ENCODE measurements at regions not wholly inside any gene's neighbourhood (a gene's known extent, or its start where the extent isn't known, plus 50 kb on each side); places are given as distances from the start of the nearest gene placed in this dataset.

DNA sequence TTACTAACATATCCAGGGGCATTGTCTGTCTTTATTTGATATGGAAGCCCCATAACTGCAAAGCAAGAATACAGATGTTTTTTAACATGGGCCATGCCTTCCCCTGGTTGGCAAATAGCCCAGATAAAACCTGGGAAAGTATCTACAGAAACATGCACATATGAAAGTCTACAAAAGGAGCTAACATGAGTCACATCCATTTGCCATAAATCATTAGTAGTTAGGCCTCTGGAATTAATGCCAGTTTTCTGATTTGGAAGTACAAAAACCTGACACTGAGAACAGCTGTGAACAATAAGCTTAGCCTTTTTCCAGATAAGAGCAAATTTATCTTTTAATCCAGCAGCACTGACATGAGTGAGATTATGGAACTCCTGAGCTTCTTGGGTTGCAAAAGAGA lies 418.0 kb upstream of the IMPG1 start:
- POLR2A ChIA-PET: no interaction called here
- CTCF ChIA-PET: no interaction called here
- TF ChIP-seq BHLHE40 (IDR thresholded peaks at IDR 0.05; ENCODE audit: borderline replicate concordance): no peak
- TF ChIP-seq FOXK2 (IDR thresholded peaks at IDR 0.05): no peak
- no peak for TF ChIP-seq ARNT (IDR thresholded peaks at IDR 0.05)
- no peak for TF ChIP-seq HDGF (IDR thresholded peaks at IDR 0.05; ENCODE audit: borderline replicate concordance)
- no peak for TF ChIP-seq ELF4 (IDR thresholded peaks at IDR 0.05)
- TF ChIP-seq CTBP1 (IDR thresholded peaks at IDR 0.05; ENCODE audit: borderline replicate concordance): no peak
- TF ChIP-seq, protein P1, sequence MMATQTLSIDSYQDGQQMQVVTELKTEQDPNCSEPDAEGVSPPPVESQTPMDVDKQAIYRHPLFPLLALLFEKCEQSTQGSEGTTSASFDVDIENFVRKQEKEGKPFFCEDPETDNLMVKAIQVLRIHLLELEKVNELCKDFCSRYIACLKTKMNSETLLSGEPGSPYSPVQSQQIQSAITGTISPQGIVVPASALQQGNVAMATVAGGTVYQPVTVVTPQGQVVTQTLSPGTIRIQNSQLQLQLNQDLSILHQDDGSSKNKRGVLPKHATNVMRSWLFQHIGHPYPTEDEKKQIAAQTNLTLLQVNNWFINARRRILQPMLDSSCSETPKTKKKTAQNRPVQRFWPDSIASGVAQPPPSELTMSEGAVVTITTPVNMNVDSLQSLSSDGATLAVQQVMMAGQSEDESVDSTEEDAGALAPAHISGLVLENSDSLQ (IDR thresholded peaks at IDR 0.05): no peak
- TF ChIP-seq FOXM1 (IDR thresholded peaks at IDR 0.05; ENCODE audit: borderline replicate concordance): no peak
- no peak for TF ChIP-seq ZNF384 (IDR thresholded peaks at IDR 0.05)
- no peak for TF ChIP-seq SUZ12 (IDR thresholded peaks at IDR 0.05)
- no peak for DNase-seq (ENCODE audit: extremely low spot score)

DNA sequence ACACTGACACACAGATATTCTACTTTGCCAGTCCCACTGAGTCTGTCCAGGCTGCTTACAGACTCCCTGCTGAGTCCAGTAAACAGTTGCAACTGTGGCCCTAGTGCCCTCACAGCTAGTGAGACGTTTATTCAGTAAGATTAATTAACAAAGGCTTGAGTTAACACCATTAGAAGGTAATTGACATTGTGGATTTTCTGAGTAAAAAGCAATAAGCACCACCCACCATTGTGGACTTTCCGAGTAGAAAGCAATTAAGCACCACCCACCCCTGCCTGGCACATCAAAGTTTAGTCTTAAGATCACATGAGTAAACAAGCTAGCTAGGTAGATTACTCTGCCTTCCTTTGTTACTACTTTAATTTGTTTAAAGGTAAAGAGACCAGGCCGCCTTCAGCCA lies 408.6 kb upstream of the IMPG1 start:
- POLR2A ChIA-PET: no interaction called here

DNA sequence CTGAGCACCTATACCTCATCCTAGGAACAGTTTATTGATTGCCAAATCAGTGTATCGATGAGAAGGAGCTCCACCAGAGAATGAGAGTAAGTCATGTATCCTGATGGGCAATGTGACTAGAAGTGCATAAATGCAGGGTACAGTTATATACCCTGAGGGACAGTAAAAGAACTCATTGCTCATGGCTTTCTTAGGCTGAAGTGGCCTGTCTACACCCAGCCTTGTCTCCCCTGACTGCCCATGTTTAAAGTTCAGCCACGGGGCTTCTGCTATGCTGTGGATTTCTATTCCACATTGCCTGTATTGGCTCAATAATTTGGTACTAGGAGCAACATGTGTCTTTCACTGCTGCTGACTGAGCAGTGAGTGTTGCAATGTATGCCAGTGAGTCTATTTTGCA lies 400.4 kb upstream of the IMPG1 start:
- CTCF ChIA-PET: interaction anchor here (0.6 kb wide), 1 partner anchor 530 kb away, joined by 7 read pairs; no protein-coding TSS in a partner anchor
- DNase-seq (ENCODE audit: extremely low spot score): no peak
- POLR2A ChIA-PET: no interaction called here
- no peak for TF ChIP-seq L3MBTL2 (conservative IDR thresholded peaks at IDR 0.05)
- no peak for TF ChIP-seq ARNT (IDR thresholded peaks at IDR 0.05)
- TF ChIP-seq SP1 (IDR thresholded peaks at IDR 0.05): no peak
- no peak for TF ChIP-seq ZNF384 (IDR thresholded peaks at IDR 0.05)
- no peak for TF ChIP-seq ELF4 (IDR thresholded peaks at IDR 0.05)

More for the DNA sequence above, 408.6 kb upstream of the IMPG1 start:
- CTCF ChIA-PET: no interaction called here
- no peak for TF ChIP-seq L3MBTL2 (conservative IDR thresholded peaks at IDR 0.05)
- TF ChIP-seq TARDBP (IDR thresholded peaks at IDR 0.05): no peak
- no peak for TF ChIP-seq BHLHE40 (IDR thresholded peaks at IDR 0.05; ENCODE audit: borderline replicate concordance)
- TF ChIP-seq SP1 (IDR thresholded peaks at IDR 0.05): no peak
- DNase-seq (ENCODE audit: extremely low spot score): no peak

DNA sequence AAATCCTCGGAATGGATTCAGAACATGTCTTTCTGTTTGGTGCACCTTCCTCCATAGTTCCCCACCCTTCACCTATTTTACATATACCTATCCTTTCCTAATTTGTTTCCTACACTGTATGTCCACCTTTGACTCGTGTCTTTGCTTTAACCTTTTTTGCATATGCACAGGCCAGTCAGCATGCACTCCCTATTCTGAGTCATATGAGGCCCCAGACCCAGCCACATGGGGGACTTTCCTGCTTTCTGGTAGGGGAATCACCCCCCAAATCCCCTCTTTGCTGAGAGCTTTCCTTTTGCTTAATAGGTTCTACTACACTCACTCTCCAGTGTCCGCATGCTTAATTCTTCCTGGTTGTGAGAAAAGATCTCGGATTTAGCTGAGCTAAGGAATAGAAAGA lies 393.8 kb upstream of the IMPG1 start:
- no peak for TF ChIP-seq FOXM1 (IDR thresholded peaks at IDR 0.05; ENCODE audit: borderline replicate concordance)
- TF ChIP-seq LEF1 (IDR thresholded peaks at IDR 0.05; ENCODE audit: borderline replicate concordance): no peak

DNA sequence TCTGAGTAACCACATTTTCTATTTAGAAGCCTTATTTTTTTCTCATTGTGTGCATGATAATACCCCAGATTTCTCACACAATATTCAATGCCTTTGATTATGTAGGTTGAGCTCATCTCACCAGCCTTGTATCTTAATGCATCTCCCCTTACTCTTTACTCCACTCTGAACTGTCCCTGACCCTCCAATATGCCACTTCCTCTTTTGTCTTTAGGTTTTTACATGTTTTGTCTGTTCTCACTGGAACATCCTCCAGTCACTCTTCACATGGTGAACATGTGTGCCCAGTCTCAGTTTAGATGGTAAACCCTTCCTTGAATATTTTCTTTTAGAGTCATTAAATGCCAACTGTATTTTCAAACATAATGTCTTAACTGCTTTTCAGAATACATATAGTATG lies 392.9 kb upstream of the IMPG1 start:
- no peak for DNase-seq (ENCODE audit: extremely low spot score)

More for the DNA sequence above, 393.8 kb upstream of the IMPG1 start:
- ChIA-PET POLR2A (no interaction called here), CTCF (no interaction called here)
- DNase-seq (ENCODE audit: extremely low spot score): no peak

DNA sequence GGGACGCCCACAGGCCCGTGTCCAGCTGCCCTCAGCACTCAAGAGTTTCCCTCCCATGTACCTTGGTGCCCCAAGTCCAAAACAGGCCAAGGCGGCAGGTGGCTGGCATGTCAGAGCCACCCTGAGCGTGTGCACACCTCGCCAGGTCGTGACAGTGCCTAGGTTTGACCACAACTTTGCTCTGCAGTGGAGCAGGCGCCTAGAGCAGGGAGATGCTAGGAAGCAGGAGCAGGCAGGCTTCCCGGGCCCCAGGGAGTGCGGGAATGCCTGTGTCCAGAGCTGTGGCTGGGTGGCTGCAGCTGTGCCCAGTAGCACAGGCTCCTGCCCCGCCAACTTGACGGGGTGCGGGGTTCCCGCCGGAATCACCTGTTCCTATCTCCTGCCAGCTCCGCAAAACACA lies 380.8 kb upstream of the IMPG1 start:
- ChIA-PET POLR2A (no interaction called here), CTCF (no interaction called here)
- DNase-seq (ENCODE audit: extremely low spot score): no peak
- TF ChIP-seq CTBP1 (IDR thresholded peaks at IDR 0.05; ENCODE audit: borderline replicate concordance) (no peak), ARNT (IDR thresholded peaks at IDR 0.05) (no peak), LEF1 (IDR thresholded peaks at IDR 0.05; ENCODE audit: borderline replicate concordance) (no peak), BHLHE40 (IDR thresholded peaks at IDR 0.05; ENCODE audit: borderline replicate concordance) (no peak), FOXK2 (IDR thresholded peaks at IDR 0.05) (no peak), SUZ12 (IDR thresholded peaks at IDR 0.05) (no peak), ZNF384 (IDR thresholded peaks at IDR 0.05) (no peak), SP1 (IDR thresholded peaks at IDR 0.05) (no peak), FOXM1 (IDR thresholded peaks at IDR 0.05; ENCODE audit: borderline replicate concordance) (no peak), L3MBTL2 (conservative IDR thresholded peaks at IDR 0.05) (no peak), HDGF (IDR thresholded peaks at IDR 0.05; ENCODE audit: borderline replicate concordance) (no peak), ELF4 (IDR thresholded peaks at IDR 0.05) (no peak)
- TF ChIP-seq, protein P1 (IDR thresholded peaks at IDR 0.05): no peak

More for the DNA sequence above, 392.9 kb upstream of the IMPG1 start:
- ChIA-PET POLR2A (no interaction called here), CTCF (no interaction called here)
- TF ChIP-seq CTBP1 (IDR thresholded peaks at IDR 0.05; ENCODE audit: borderline replicate concordance): no peak
- no peak for TF ChIP-seq FOXK2 (IDR thresholded peaks at IDR 0.05)
- no peak for TF ChIP-seq L3MBTL2 (conservative IDR thresholded peaks at IDR 0.05)
- no peak for TF ChIP-seq FOXM1 (IDR thresholded peaks at IDR 0.05; ENCODE audit: borderline replicate concordance)

DNA sequence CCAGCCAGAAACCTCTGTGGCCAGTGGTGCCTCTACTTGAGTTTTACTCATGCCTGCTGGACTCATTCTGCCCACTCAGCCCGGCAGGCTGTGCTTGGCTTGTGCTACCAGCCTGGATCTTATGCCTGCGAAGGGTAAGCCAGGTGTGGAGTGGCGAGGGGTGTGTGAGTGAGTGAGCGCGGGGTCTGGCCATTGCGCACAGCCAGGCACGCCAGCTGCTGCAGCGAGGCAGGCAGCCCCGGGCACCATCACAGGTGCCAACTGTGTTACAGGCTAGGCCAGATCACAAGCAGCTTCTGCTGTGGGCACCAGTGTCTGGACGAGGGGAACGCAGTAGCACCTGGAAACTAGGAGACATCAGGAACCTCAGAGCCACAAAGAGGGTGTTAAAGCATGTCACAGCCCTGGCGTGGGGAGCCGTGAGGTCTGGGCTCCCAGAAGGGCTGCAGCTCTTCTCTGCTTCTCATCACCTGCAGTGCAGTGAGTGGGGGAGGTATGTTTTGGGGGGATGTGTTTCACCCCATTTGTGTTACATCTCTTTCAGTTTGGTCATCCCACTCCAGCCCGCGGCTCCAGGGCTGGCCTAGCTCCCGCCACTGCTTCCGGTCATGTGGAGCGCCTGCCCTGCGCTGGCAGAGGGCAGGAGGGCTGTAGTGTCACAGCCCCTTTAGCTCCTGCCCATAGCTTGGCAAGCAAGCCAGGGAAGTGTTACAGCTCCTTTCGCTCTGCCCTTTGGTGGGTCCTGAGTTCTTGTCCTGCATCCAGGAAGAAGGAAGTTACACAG lies 379.7 kb upstream of the IMPG1 start:
- no peak for DNase-seq (ENCODE audit: extremely low spot score)
- ChIA-PET CTCF (no interaction called here), POLR2A (no interaction called here)
- TF ChIP-seq, protein P1 (IDR thresholded peaks at IDR 0.05): no peak
- TF ChIP-seq ELF4 (IDR thresholded peaks at IDR 0.05): no peak

DNA sequence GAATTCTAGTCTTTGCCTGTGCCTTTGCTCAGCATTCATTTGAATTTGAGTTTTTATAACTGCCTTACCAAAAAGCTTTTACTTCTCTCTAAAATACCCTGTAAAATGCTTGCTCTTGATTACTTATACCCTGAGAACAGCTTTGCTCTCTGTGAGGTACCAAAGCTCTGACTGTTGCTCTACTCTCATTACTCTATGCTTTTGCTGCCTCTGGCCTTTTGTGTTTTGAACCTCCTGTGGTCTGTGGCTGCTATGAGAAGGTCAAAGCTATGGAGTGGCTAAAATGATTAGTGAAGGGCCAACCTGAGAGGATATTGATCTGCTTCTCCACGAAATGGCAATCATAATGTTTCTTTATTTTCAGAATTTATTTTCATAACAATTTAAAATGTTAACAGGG lies 375.6 kb upstream of the IMPG1 start:
- ChIA-PET CTCF (no interaction called here), POLR2A (no interaction called here)
- DNase-seq (ENCODE audit: extremely low spot score): no peak
- TF ChIP-seq ELF4 (IDR thresholded peaks at IDR 0.05): no peak
- no peak for TF ChIP-seq ZNF384 (IDR thresholded peaks at IDR 0.05)
- no peak for TF ChIP-seq FOXA1 (IDR thresholded peaks at IDR 0.05)
- TF ChIP-seq SUZ12 (IDR thresholded peaks at IDR 0.05): no peak
- no peak for TF ChIP-seq TARDBP (IDR thresholded peaks at IDR 0.05)

All from HEK293T (cell line).